ENCODE measurements at regions not wholly inside any gene's neighbourhood (a gene's known extent, or its start where the extent isn't known, plus 50 kb on each side); places are given as distances from the start of the nearest gene placed in this dataset.
A peak's percentile ranks its signal among the peaks of the same experiment; 100 is the strongest.

DNA sequence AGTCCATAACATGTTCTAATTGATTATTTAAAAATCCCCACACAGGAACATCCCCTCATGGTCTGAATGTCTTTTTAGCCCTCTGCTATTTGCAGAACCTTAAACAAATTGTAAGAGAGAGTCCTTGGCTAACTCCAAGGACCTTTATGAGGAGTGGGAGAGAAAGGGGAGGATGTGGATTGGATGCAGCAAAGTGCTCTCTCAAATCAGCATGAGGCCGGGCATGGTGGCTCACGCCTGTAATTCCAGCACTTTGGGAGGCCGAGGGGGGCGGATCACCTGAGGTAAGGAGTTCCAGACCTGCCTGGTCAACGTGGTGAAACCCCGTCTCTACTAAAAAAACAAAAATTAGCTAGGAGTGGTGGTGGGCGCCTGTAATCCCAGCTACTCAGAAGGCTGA lies 154.8 kb downstream of the TGFB2 start:
- H3K4me3 Mint-ChIP-seq, result no peak overlapping the region
- H3K27ac Mint-ChIP-seq, result peak overlapping the region; percentile 33
- H3K27me3 Mint-ChIP-seq (ENCODE audit: low read depth, poor library complexity), result no peaks in the 10 kb centered on the region
- H3K36me3 Mint-ChIP-seq (ENCODE audit: low read depth), result no peaks in the 10 kb centered on the region
- peaks cover 15% of the 10 kb centered on the region for H3K4me1 Mint-ChIP-seq
- H3K9me3 Mint-ChIP-seq, result peaks cover 7% of the 10 kb centered on the region
- TF ChIP-seq, protein P1, sequence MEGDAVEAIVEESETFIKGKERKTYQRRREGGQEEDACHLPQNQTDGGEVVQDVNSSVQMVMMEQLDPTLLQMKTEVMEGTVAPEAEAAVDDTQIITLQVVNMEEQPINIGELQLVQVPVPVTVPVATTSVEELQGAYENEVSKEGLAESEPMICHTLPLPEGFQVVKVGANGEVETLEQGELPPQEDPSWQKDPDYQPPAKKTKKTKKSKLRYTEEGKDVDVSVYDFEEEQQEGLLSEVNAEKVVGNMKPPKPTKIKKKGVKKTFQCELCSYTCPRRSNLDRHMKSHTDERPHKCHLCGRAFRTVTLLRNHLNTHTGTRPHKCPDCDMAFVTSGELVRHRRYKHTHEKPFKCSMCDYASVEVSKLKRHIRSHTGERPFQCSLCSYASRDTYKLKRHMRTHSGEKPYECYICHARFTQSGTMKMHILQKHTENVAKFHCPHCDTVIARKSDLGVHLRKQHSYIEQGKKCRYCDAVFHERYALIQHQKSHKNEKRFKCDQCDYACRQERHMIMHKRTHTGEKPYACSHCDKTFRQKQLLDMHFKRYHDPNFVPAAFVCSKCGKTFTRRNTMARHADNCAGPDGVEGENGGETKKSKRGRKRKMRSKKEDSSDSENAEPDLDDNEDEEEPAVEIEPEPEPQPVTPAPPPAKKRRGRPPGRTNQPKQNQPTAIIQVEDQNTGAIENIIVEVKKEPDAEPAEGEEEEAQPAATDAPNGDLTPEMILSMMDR (IDR thresholded peaks at IDR 0.05), result no peak
- DNase-seq, result no peak

DNA sequence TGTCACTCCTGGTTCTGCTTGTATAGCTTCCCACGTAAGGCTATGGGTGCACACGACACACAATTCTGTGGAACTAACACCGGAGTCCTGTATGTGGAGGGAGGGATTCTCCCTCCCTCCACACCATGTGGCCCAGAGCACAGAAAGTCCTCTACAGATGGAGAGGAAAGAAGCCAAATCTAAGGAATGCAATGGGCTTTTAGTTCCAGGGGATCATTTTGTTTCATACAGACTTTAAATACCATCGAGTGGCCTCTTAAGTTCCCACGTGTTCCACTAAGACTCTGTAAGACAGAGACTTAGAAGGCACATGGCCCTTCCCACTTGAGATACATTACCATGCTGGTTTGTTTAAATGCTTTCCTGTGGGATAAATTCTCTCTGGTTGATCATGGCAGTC lies 156.0 kb downstream of the TGFB2 start:
- Mint-ChIP-seq H3K27me3 (ENCODE audit: low read depth, poor library complexity) (no peaks in the 10 kb centered on the region), H3K4me1 (peaks cover 10% of the 10 kb centered on the region), H3K4me3 (no peak overlapping the region), H3K9me3 (peaks cover 18% of the 10 kb centered on the region), H3K27ac (no peak overlapping the region), H3K36me3 (ENCODE audit: low read depth) (peaks cover 7% of the 10 kb centered on the region)
- no peak for DNase-seq
- TF ChIP-seq, protein P1 (IDR thresholded peaks at IDR 0.05), result no peak

DNA sequence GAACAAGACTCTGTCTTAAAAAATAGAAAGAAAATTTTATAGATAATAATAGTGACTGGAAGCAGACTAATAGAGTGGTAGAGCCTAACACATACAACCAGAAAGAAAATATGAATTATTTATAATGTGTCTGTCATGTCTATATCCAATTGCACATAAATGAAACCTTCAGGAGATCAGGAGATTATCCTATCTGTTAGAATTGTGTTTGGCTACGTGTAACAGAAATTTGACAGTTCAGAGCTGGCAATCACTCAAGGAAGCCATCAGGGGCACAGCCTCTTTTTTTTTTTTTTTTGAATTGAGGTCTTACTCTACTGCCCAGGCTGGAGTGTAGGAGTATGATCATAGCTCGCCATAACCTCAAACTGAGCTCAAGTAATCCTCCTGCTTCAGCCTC lies 157.2 kb downstream of the TGFB2 start:
- H3K4me3 Mint-ChIP-seq, result no peak overlapping the region
- DNase-seq, result no peak
- H3K36me3 Mint-ChIP-seq (ENCODE audit: low read depth), result peaks cover 16% of the 10 kb centered on the region
- H3K27me3 Mint-ChIP-seq (ENCODE audit: low read depth, poor library complexity), result no peaks in the 10 kb centered on the region
- peaks cover 31% of the 10 kb centered on the region for H3K9me3 Mint-ChIP-seq
- no peak overlapping the region for H3K27ac Mint-ChIP-seq
- H3K4me1 Mint-ChIP-seq, result peaks cover 10% of the 10 kb centered on the region
- TF ChIP-seq, protein P1 (IDR thresholded peaks at IDR 0.05), result no peak

DNA sequence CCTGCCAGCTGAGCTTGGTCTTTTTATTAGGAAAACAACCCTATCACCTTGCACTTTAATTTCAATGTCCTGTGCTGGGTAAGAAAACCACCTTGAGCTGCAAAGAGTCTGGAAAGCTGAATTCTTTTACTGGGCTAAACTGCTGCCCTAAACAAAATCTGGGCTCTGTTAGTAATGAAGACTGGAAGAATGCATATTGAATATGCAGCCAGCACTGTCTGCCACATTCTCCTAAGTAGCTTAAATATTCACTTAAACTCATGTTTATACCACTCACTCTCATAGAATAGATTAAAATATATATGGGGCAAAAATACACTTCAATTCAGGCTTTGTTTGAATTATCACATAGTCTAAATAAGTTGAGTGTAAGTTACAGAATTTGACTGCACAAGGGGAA lies 158.0 kb downstream of the TGFB2 start:
- H3K4me1 Mint-ChIP-seq, result peaks cover 10% of the 10 kb centered on the region
- no peak overlapping the region for H3K4me3 Mint-ChIP-seq
- peaks cover 38% of the 10 kb centered on the region for H3K9me3 Mint-ChIP-seq
- TF ChIP-seq, protein P1 (IDR thresholded peaks at IDR 0.05), result no peak
- no peak overlapping the region for H3K27ac Mint-ChIP-seq
- peaks cover 17% of the 10 kb centered on the region for H3K36me3 Mint-ChIP-seq (ENCODE audit: low read depth)
- no peak for DNase-seq
- no peaks in the 10 kb centered on the region for H3K27me3 Mint-ChIP-seq (ENCODE audit: low read depth, poor library complexity)

DNA sequence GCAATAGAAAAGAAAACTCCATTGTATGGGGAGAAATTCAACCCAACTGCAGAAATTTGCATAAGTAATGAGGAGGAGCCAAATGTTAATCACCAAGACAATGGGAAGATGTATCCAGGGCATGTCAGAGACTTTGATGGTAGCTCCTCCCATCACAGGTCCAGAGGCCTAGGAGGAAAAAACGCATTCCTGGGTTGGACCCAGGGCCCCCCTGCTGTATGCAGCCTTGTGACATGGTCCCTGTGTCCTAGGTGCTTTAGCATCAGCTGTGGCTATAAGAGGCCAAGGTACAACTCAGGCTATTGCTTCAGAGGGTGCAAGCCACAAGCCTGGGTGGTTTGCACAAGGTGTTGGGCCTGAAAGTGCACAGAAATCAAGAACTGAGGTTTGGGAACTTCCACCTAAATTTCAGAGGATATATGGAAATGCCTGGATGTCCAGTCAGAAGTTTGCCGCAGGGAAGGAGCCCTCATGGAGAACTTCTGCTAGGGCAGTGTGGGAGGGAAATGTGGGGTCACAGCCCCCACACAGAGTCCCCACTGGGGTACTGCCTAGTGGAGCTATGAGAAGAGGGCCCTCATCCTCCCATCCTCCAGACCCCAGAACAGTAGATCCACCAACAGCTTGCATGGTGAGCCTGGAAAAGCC lies 162.3 kb downstream of the TGFB2 start:
- no peak for DNase-seq
- H3K9me3 Mint-ChIP-seq, result peaks cover 66% of the 10 kb centered on the region
- H3K36me3 Mint-ChIP-seq (ENCODE audit: low read depth), result peaks cover 30% of the 10 kb centered on the region
- no peak overlapping the region for H3K4me3 Mint-ChIP-seq
- TF ChIP-seq, protein P1 (IDR thresholded peaks at IDR 0.05), result no peak
- no peaks in the 10 kb centered on the region for H3K4me1 Mint-ChIP-seq
- no peaks in the 10 kb centered on the region for H3K27me3 Mint-ChIP-seq (ENCODE audit: low read depth, poor library complexity)
- no peak overlapping the region for H3K27ac Mint-ChIP-seq

DNA sequence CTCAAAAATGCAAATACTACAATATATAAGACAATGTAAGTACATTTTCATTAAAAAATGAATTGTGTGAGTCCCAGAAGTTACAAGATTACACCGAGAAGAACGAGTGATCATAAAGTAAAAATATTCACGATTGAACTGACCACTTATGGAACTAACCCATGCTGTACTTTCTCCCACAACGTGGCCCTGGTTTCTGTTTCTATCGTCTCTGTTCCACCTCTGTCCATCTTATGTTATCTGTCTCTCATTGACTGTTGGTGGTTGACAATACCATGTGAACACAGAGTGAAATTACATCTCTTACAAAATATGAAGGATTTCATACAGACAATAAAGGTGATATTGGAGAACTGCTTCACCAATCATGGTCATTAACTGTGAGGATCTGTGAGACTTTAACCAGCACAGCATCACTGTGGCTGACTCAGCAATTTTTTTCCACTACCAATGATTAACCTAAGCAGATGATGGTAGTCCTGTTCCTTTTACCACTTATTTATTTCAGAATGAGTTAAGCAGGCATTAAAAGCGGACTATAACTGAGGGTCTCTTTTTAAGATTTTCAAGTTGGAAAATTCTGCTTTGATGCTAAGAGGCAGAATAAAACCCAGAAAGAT lies 165.1 kb downstream of the TGFB2 start:
- TF ChIP-seq, protein P1 (IDR thresholded peaks at IDR 0.05), result no peak
- no peak for DNase-seq
- peaks cover 64% of the 10 kb centered on the region for H3K9me3 Mint-ChIP-seq
- no peak overlapping the region for H3K27ac Mint-ChIP-seq
- no peaks in the 10 kb centered on the region for H3K4me1 Mint-ChIP-seq
- H3K4me3 Mint-ChIP-seq, result no peak overlapping the region
- H3K36me3 Mint-ChIP-seq (ENCODE audit: low read depth), result peaks cover 28% of the 10 kb centered on the region
- peaks cover 2% of the 10 kb centered on the region for H3K27me3 Mint-ChIP-seq (ENCODE audit: low read depth, poor library complexity)
